ENCODE measurements at regions not wholly inside any gene's neighbourhood (a gene's known extent, or its start where the extent isn't known, plus 50 kb on each side); places are given as distances from the start of the nearest gene placed in this dataset.

- TF ChIP-seq POLR2A (IDR thresholded peaks at IDR 0.05; ENCODE audit: low read depth, low read length) (no peak), POU2F2 (IDR thresholded peaks at IDR 0.05; ENCODE audit: low read depth, low read length) (no peak), POLR2AphosphoS5 (IDR thresholded peaks at IDR 0.05; ENCODE audit: low read depth, low read length) (no peak), SPI1 (IDR thresholded peaks at IDR 0.05; ENCODE audit: low read depth, low read length) (no peak)
These were observed 247.0 kb upstream of the SESN3 start for GRCh38 chr11:95478003-95478402.

All from GM12891 (cell line).